ENCODE measurements at regions not wholly inside any gene's neighbourhood (a gene's known extent, or its start where the extent isn't known, plus 50 kb on each side); places are given as distances from the start of the nearest gene placed in this dataset.
"Not testable (repeated sequence)": the region's sequence is repeated elsewhere in the genome, so short reads cannot be mapped to it uniquely, and the experiment has no call there.

- no peak for DNase-seq
Measured at GRCh38 chr2:175450029-175450760, 268.7 kb upstream of the ATP5MC3 start.

- no peak for DNase-seq
Measured at GRCh38 chr2:175449616-175450015, 268.1 kb upstream of the ATP5MC3 start.

GRCh38 chr2:175446201-175446600 lies 264.7 kb upstream of the ATP5MC3 start:
- no peak for DNase-seq

GRCh38 chr2:175445281-175445680 lies 263.8 kb upstream of the ATP5MC3 start:
- DNase-seq = peak; percentile 69

- DNase-seq = no peak
Measured at GRCh38 chr2:175442441-175442840, 260.9 kb upstream of the ATP5MC3 start.

DNA sequence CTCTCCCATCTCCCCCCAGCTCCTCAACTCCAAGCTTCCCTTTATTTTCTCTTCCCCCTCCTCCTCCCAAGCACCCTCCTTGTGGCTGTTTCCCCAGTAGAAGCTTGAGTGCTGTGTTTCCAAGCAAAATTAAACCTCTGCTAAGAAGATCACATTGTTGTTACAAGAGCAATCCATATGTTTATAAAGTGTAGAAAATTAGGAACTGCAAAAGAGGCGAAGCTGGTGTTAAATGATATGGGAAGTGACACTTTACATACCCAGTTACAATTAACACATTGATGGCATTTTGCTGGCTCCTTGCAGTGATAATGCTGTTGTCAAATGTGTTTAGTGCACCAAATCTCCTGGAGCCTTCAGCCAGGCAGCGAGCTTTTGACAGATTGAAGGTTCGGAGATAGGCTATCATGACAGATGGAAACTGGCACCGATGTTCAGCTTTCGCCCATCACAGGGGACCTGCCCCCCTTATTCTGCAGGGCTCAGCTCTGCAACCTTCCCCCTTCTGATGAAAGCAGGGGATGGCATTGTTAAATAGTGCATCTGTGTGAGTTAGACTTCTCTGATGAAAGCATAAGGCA lies 259.8 kb upstream of the ATP5MC3 start:
- DNase-seq = no peak

DNA sequence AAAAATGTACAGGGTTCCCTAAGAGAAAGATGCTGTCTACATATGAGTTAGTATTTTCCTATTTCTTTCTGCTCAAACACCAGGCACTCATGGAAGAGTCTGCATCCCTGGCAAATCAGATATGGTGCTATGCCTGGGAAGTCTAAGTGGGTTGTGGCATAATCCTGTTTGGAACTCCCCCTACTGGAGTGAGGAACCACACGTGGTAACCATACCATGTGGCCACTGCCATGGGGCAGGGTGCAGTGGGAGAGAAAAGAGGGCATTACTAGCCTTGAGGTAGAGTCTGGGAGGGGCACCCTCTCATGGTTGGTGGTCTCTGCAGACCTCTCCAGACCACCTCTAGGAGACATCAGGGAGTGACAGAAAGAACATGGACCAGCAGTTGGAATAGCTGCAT lies 257.9 kb upstream of the ATP5MC3 start:
- no peak for DNase-seq

DNA sequence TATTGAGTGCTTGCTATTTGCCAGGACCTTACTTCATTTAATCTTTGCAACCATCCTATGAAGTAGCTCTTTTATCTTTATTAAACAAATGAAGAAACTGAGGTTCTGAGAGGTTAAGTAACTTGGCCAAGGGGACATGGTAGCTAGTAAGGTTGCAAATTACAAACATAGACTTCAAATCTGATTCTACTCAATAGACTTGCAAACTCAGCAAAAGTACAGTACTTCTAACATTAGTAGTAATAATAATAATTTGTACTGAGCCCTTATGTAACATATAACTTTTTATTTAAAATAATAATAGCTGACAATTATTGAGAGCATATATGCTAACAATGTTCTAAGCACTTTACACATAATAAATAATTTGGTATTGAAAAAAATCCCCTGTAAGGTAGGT lies 255.7 kb upstream of the ATP5MC3 start:
- no peak for DNase-seq

DNA sequence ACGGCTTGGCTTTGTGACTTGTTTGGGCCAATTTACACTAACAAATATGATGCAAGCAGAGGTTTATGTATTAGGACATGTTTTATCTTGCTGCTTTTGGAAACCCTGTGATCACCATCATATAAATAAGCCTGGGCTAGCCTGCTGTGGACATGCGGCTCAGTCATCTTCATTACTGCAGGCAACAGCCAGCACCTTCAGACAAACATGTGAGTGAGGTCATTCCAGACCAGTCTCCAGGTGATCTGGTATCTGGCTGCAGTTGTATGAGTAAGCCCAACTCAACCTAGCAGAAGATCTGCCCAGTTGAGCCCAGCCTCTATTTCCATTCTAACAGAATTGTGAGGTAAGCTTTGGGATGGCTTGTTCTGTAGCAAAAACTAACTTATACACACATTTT lies 254.6 kb upstream of the ATP5MC3 start:
- no peak for DNase-seq

DNA sequence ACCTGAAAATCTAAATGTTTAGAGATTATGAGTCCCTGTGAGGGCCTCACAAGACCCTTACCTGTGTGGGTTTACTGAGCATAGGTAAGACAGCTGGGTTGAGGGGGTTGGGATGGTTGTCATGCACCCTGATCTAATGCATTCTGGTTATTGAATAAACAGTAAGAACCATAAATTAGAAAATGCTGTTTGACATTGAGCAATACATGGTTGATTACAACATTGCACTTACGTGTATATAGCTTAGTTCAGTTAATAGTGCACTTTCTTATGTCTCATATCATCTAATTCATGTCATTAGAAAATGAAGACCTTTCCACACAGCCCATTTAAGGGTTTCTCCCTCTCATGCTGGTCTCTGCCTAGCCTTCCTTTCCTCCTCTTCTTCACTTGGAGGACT lies 253.5 kb upstream of the ATP5MC3 start:
- peak; percentile 24 for DNase-seq

DNA sequence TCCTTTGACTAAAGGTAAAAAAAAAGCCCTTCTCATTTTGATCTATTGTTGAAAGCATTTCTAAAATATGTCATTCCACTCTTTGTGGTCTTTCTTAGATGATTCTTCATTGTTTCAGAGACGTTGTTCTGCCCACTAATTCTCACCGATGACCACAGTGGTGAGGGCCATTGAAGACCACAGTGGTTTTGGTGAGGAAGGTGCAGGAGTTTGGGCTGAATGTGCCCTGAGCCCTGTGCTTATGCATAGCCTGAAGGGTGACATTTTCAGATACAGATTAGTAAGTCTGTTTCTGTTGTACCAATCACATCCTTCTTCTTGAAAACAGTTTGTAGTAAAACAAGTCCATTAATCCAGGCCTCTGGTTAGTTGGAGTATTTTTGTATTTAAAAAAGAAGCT lies 251.3 kb upstream of the ATP5MC3 start:
- no peak for DNase-seq

DNA sequence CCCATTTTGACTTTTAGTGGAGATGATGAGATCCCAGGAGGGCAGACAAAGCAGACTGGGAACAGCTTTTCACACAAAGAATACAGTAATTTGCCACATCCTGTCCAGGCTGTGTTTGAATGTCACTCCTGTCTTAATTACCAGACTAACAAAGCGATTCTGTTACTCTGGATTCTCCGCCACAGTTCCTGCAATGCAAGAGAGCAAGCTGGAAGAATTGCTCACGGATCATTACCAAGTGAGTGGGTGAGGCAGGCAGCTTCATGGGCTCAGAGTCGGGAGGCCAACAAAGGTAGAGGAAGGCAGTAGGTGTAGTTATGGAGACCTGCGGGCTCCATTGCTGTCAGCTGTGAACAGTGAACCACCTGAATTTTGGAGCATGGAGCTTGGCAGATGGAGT lies 250.5 kb upstream of the ATP5MC3 start:
- DNase-seq = no peak

GRCh38 chr2:175431101-175431946 lies 249.8 kb upstream of the ATP5MC3 start:
- no peak for DNase-seq

DNA sequence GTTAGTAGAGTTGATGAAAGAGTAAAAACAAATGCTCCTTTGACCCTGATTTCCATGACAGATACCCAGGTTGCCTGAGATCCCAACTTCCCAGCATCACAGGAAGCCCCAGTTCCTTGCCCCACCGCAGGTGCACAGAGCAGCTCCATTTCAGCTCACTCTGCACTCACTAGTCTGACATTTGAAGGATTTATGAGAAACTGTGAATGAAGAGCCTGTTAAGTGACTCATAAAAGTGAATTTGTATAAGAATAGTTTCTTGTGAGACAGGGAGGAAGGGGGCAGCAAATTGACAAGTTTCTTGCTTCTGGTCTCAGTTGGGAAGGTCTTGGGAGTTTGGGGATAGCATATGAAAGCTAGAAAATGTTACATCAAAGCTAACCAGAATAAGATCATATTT lies 248.7 kb upstream of the ATP5MC3 start:
- DNase-seq = no peak

DNA sequence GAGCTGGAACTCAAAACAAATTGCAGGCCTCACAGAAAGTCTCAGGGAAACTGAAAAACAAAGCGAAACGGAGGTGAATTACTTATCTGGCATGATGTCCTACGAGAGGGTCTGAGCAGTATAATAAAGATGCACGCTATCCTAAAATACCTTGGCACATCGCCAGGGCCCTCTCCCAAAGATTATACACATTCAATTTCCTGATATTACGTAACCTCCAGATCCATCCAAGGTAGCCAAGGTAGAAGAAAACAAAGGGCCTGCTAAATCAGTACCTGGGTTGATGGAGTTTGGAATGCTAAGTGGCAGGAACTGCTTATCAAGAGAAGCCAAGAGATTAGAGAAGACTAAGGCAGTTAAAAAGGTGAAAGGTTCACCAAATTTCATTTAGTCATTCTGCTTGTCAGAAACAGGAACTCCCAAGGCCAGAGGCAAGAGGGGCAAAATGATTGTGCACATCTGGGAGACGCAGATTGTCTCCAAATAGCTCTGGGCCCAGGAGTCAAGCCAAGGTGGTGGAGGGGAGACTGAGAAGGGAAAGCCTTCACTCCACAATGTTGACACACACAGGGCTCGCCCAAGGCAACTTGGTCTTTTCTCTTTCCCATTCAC lies 236.8 kb upstream of the ATP5MC3 start:
- DNase-seq = peak; percentile 71

GRCh38 chr2:175414882-175415487 lies 233.5 kb upstream of the ATP5MC3 start:
- DNase-seq = peak; percentile 49

DNA sequence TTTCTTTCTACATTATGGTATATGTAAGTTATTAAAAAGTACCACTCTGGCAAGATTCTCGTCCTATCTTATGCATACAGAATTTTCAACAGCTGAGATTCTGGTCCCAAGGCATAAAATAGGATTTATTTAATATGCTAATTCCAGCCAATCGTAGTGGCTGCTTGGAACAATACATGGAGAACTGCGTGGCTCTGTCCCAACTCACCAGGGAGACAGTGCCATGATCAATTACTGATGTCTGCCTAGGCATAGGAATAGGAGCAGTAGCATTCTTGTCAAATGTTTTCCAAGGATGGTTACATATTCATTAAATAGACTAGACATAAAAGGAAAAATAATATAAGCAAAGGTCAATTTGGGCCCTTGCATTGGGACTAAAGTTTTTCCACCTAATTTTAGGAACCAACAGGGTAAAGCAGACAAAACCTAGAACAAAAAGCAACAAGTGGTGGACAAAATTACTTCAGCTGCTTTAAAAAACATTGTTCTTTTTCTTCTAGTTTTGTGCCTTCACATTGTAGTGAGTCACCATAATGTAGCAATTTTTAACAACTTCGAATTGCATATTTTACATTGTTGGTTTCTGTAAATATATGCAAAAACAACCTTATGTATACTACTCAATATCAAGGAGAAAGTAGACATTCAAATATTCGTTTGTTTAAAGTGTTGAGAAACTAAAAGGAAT lies 232.8 kb upstream of the ATP5MC3 start:
- no peak for DNase-seq

DNA sequence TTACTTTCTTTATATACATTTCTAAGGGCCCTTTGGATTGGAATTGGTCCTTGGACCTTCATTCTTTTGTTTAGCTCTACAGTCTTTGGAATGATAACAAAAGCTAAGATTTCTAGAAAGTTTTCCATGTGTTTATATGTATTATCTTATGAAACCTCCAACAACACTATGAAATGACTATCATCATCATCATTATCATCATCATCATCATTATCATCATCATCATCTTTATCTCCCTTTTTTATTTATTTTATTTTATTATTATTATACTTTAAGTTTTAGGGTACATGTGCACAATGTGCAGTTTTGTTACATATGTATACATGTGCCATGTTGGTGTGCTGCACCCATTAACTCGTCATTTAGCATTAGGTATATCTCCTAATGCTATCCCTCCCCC lies 229.4 kb upstream of the ATP5MC3 start:
- not testable (repeated sequence) for DNase-seq

DNA sequence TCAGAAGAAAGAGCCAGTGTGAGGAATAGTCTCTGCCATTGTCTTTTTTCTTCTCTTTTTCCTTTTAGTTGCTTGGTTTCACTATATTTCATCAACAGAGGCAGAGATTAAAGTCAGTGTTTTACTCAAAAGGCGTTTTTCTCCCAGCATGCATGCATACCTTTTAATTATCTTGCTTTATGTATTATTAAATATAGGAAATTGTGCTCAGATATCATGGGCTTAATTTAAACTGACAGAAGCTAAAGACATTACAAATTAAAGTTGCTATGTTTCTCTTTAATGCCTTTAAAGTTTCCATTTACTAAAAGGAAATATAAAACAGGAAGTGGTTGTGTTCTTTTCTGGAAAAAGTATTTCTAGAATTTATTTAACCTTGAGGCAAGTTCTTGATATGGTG lies 223.3 kb upstream of the ATP5MC3 start:
- DNase-seq = peak; percentile 9

- DNase-seq = no peak
Measured at GRCh38 chr2:175403599-175404221, 222.2 kb upstream of the ATP5MC3 start.

DNA sequence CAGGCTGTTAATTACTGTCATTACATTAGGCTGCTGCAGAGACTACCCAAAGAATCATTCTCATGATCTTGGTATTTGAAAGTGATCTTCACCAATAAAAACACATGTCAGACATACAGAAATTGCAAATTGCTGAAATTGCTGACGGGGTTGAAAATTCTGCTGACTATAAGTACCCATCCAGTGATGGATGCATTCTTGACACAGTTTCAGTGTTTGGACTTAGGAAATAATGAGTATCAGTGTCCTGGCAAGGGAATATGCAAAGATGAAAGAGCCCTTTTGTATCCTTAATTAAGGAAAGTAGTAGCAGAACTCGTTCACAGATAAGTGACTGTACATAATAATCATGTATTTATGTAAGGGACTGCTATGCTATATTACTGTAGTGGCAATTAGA lies 221.1 kb upstream of the ATP5MC3 start:
- no peak for DNase-seq

DNA sequence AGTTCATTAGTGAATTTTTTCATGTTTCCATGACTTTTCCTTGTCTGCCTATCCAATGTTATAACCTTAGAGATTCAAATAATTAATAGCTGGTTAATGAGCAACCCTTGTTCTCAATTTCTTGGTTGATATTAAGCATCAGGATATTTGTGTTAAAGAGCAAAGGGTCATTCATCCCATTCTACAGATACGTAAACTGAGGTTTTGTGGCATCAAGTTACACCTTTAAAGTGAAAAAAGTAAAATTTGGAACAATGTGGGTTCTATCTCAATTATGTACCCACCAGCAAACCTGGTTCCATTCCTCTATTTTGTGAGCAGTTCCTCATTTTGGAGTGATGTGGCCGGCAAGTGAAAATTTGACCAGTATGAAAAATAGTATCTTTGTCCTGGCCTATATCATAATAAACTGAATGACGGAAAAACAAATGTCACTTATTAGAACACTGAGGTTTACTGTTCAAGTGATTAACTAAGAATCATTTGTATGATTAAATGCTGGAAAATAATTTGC lies 220.5 kb upstream of the ATP5MC3 start:
- no peak for DNase-seq

Data from hematopoietic multipotent progenitor cell treated with erythropoietin and hydrocortisone succinate and interleukin-3 and kit ligand, for 4 days (in vitro differentiated cells).